Activated CD8-positive, alpha-beta memory T cell treated with anti-CD3 and anti-CD28 coated beads, Interleukin-2, amount 10 ng/mL, durations not matched to agents 7 days and 5 days (primary cell): ENCODE measurements at regions not wholly inside any gene's neighbourhood (a gene's known extent, or its start where the extent isn't known, plus 50 kb on each side); places are given as distances from the start of the nearest gene placed in this dataset.
A peak's percentile ranks its signal among the peaks of the same experiment; 100 is the strongest.
"Not testable (repeated sequence)": the region's sequence is repeated elsewhere in the genome, so short reads cannot be mapped to it uniquely, and the experiment has no call there.

ENCODE experiments used
- ATAC-seq: fragments of 150-1000 bp; cut with Tn5 transposase; one replicate; pipeline ENCODE4 v1.10.0; 2021; ENCODE audit warnings: moderate library complexity
- CTCF ChIA-PET: fragments of 350-600 bp; sonication (Branson Sonifier 250); formaldehyde crosslinking; loops from one replicate; lab custom pipeline; 2021; ENCODE audit warnings: antibody characterized with exemption; lab: Charles Lee
- DNase-seq: peaks from one replicate; pipeline ENCODE4 v3.0.0-alpha.2; 2020
- H3K27ac Mint-ChIP-seq: one replicate; pipeline ENCODE4 v1.8.0; 2021; ENCODE audit warnings: mild to moderate bottlenecking, mixed read lengths
- H3K27me3 Mint-ChIP-seq: one replicate; pipeline ENCODE4 v1.8.0; 2021; ENCODE audit warnings: mixed read lengths
- H3K36me3 Mint-ChIP-seq: one replicate; pipeline ENCODE4 v1.8.0; 2021; ENCODE audit warnings: mild to moderate bottlenecking, mixed read lengths
- H3K4me1 Mint-ChIP-seq: one replicate; pipeline ENCODE4 v1.8.0; 2021; ENCODE audit warnings: mixed read lengths
- H3K4me3 Mint-ChIP-seq: one replicate; pipeline ENCODE4 v1.8.0; 2021; ENCODE audit warnings: mild to moderate bottlenecking, moderate library complexity, mixed read lengths
- H3K9me3 Mint-ChIP-seq: one replicate; pipeline ENCODE4 v1.8.0; 2022; ENCODE audit warnings: low read depth, mixed read lengths

- Mint-ChIP-seq H3K4me3 (no peak overlapping the region), H3K4me1 (peaks cover 4% of the 10 kb centered on the region), H3K9me3 (no peaks in the 10 kb centered on the region), H3K27me3 (no peaks in the 10 kb centered on the region), H3K27ac (no peak overlapping the region), H3K36me3 (no peaks in the 10 kb centered on the region)
- ATAC-seq (no peak), DNase-seq (no peak)
- CTCF ChIA-PET = interaction anchor here (1.0 kb wide), 1 partner anchor 1306 kb away, joined by 3 read pairs; no protein-coding TSS in a partner anchor
Observed at GRCh38 chr2:201568217-201568820, 75.0 kb downstream of the TMEM237 start.

GRCh38 chr2:201559067-201559710, 84.1 kb downstream of the TMEM237 start:
- CTCF ChIA-PET = no interaction called here
- no peaks in the 10 kb centered on the region for H3K27me3 Mint-ChIP-seq
- no peak for DNase-seq
- no peaks in the 10 kb centered on the region for H3K4me1 Mint-ChIP-seq
- no peak overlapping the region for H3K27ac Mint-ChIP-seq
- no peak overlapping the region for H3K4me3 Mint-ChIP-seq
- ATAC-seq = no peak
- no peaks in the 10 kb centered on the region for H3K36me3 Mint-ChIP-seq
- no peaks in the 10 kb centered on the region for H3K9me3 Mint-ChIP-seq

GRCh38 chr2:201558665-201559064, 84.6 kb downstream of the TMEM237 start:
- no peak overlapping the region for H3K27ac Mint-ChIP-seq
- H3K27me3 Mint-ChIP-seq = no peaks in the 10 kb centered on the region
- DNase-seq (no peak), ATAC-seq (no peak)
- no peak overlapping the region for H3K4me3 Mint-ChIP-seq
- CTCF ChIA-PET = no interaction called here
- no peaks in the 10 kb centered on the region for H3K9me3 Mint-ChIP-seq
- H3K36me3 Mint-ChIP-seq = no peaks in the 10 kb centered on the region
- no peaks in the 10 kb centered on the region for H3K4me1 Mint-ChIP-seq

- Mint-ChIP-seq H3K27ac (no peak overlapping the region), H3K36me3 (no peaks in the 10 kb centered on the region), H3K27me3 (no peaks in the 10 kb centered on the region), H3K9me3 (no peaks in the 10 kb centered on the region), H3K4me3 (no peak overlapping the region), H3K4me1 (no peaks in the 10 kb centered on the region)
- ATAC-seq = no peak
- no peak for DNase-seq
- CTCF ChIA-PET = no interaction called here
Observed at GRCh38 chr2:201558232-201558631, 85.1 kb downstream of the TMEM237 start.

- Mint-ChIP-seq H3K27ac (no peak overlapping the region), H3K27me3 (peaks cover under 1% of the 10 kb centered on the region), H3K4me1 (no peaks in the 10 kb centered on the region), H3K36me3 (no peaks in the 10 kb centered on the region), H3K4me3 (no peak overlapping the region), H3K9me3 (no peaks in the 10 kb centered on the region)
- DNase-seq = no peak
- ATAC-seq = no peak
- CTCF ChIA-PET = no interaction called here
Observed at GRCh38 chr2:201551901-201552300, 91.4 kb downstream of the TMEM237 start.

GRCh38 chr2:201546576-201546975, 95.0 kb downstream of the STRADB start:
- DNase-seq (no peak), ATAC-seq (no peak)
- CTCF ChIA-PET = no interaction called here
- Mint-ChIP-seq H3K36me3 (peaks cover 2% of the 10 kb centered on the region), H3K4me1 (no peaks in the 10 kb centered on the region), H3K27ac (no peak overlapping the region), H3K9me3 (peaks cover 3% of the 10 kb centered on the region), H3K4me3 (no peak overlapping the region), H3K27me3 (peaks cover 4% of the 10 kb centered on the region)

- CTCF ChIA-PET = no interaction called here
- Mint-ChIP-seq H3K27ac (no peak overlapping the region), H3K9me3 (peaks cover 3% of the 10 kb centered on the region), H3K36me3 (peaks cover 2% of the 10 kb centered on the region), H3K4me3 (no peak overlapping the region), H3K4me1 (no peaks in the 10 kb centered on the region), H3K27me3 (peaks cover 6% of the 10 kb centered on the region)
- DNase-seq (no peak), ATAC-seq (no peak)
Observed at GRCh38 chr2:201542291-201542690, 90.8 kb downstream of the STRADB start.

GRCh38 chr2:201539271-201539670, 87.7 kb downstream of the STRADB start:
- CTCF ChIA-PET, H3K27ac Mint-ChIP-seq, ATAC-seq: not testable (repeated sequence)

GRCh38 chr2:201538025-201538424, 86.5 kb downstream of the STRADB start:
- DNase-seq (no peak), ATAC-seq (no peak)
- Mint-ChIP-seq H3K27me3 (peaks cover 3% of the 10 kb centered on the region), H3K36me3 (peaks cover 12% of the 10 kb centered on the region), H3K9me3 (peaks cover 4% of the 10 kb centered on the region), H3K4me1 (peaks cover 6% of the 10 kb centered on the region), H3K27ac (no peak overlapping the region), H3K4me3 (no peak overlapping the region)
- CTCF ChIA-PET = interaction anchor here (0.6 kb wide), 1 partner anchor 119 kb away, joined by 5 read pairs; no protein-coding TSS in a partner anchor

More at GRCh38 chr2:201539271-201539670, 87.7 kb downstream of the STRADB start:
- not testable (repeated sequence) for H3K27me3 Mint-ChIP-seq, H3K4me1 Mint-ChIP-seq, DNase-seq, H3K4me3 Mint-ChIP-seq, H3K9me3 Mint-ChIP-seq, H3K36me3 Mint-ChIP-seq

- H3K4me3 Mint-ChIP-seq = no peak overlapping the region
- CTCF ChIA-PET = no interaction called here
- H3K4me1 Mint-ChIP-seq = peaks cover 17% of the 10 kb centered on the region
- peaks cover 4% of the 10 kb centered on the region for H3K9me3 Mint-ChIP-seq
- ATAC-seq (no peak), DNase-seq (no peak)
- H3K27me3 Mint-ChIP-seq = peaks cover 3% of the 10 kb centered on the region
- peaks cover 17% of the 10 kb centered on the region for H3K36me3 Mint-ChIP-seq
- H3K27ac Mint-ChIP-seq = no peak overlapping the region
Observed at GRCh38 chr2:201536754-201537153, 85.2 kb downstream of the STRADB start.

- CTCF ChIA-PET = no interaction called here
- no peak for ATAC-seq
Observed at GRCh38 chr2:201536046-201536445, 84.5 kb downstream of the STRADB start.

GRCh38 chr2:201532686-201533304, 81.3 kb downstream of the STRADB start:
- peaks cover 22% of the 10 kb centered on the region for H3K4me1 Mint-ChIP-seq
- peak; percentile 62 for DNase-seq

More at GRCh38 chr2:201536046-201536445, 84.5 kb downstream of the STRADB start:
- Mint-ChIP-seq H3K36me3 (peaks cover 22% of the 10 kb centered on the region), H3K4me3 (no peak overlapping the region), H3K4me1 (peaks cover 22% of the 10 kb centered on the region), H3K27ac (no peak overlapping the region), H3K9me3 (peaks cover 4% of the 10 kb centered on the region), H3K27me3 (peaks cover 3% of the 10 kb centered on the region)
- no peak for DNase-seq

More at GRCh38 chr2:201532686-201533304, 81.3 kb downstream of the STRADB start:
- H3K27me3 Mint-ChIP-seq = no peaks in the 10 kb centered on the region
- ATAC-seq = peak; percentile 96
- peaks cover 10% of the 10 kb centered on the region for H3K9me3 Mint-ChIP-seq
- H3K36me3 Mint-ChIP-seq = peaks cover 36% of the 10 kb centered on the region
- no peak overlapping the region for H3K4me3 Mint-ChIP-seq
- H3K27ac Mint-ChIP-seq = peak overlapping the region; percentile 78
- CTCF ChIA-PET = no interaction called here
